ENCODE measurements at regions not wholly inside any gene's neighbourhood (a gene's known extent, or its start where the extent isn't known, plus 50 kb on each side); places are given as distances from the start of the nearest gene placed in this dataset.
"Not testable (repeated sequence)": the region's sequence is repeated elsewhere in the genome, so short reads cannot be mapped to it uniquely, and the experiment has no call there.

DNA sequence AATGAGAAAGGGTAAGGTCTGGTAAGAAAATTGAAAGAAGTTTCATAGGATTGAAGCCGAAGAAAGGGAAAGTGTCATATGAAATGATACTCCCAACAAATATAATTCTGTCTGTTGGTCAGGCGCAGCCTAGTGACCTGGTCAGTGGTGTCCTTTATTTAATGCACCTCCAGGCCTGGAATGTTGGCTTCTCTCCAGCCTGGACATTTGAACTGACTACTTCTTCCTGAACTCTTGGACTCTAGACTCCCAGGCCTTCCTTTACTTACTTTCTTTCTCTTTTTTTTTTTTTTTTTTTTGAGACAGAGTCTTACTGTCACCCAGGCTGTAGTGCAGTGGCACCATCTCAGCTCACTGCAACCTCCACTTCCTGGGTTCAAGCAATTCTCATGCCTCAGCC lies 1381.5 kb upstream of the WWC1 start:
- H3K4me3 ChIP-seq (ENCODE audit: low read depth, low read length): no peak overlapping the region

DNA sequence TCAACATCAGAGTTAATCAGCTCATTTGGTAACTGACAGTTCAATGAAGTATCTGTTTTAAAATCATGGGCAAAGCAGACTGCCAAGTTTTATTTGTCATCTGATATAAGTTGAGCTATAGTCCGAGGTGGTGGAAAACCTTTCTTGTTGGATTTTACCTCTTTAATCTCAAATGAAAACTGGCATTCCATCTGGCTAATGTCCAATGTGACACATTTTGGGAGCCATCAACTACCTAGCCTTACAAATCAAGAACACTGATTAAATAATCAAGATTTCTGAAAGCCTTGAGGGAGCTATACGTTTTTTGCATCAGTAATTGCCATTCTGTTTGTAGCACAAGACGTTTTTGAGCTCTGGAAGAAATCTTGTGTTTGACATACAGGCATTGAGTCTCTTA lies 1380.5 kb upstream of the WWC1 start:
- H3K4me3 ChIP-seq (ENCODE audit: low read depth, low read length): no peak overlapping the region

DNA sequence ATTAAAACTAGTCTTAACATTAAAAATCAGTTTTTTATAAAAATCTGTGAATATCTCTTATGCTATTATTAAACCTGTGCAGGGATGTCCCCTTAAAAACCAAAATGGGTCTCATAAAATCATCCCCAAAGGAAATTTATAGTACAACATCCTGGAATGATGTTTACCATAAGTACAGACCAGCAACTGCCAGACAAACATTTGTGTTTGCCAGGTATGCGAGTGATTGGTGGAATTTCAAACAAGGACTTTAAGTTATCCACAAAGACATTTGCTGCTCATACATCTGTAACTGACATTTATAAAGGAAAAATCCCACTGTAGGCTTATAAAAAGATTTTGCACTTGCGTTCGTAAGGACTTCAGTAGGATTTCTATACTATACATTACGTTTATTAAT lies 1375.4 kb upstream of the WWC1 start:
- no peak overlapping the region for H3K4me3 ChIP-seq (ENCODE audit: low read depth, low read length)

DNA sequence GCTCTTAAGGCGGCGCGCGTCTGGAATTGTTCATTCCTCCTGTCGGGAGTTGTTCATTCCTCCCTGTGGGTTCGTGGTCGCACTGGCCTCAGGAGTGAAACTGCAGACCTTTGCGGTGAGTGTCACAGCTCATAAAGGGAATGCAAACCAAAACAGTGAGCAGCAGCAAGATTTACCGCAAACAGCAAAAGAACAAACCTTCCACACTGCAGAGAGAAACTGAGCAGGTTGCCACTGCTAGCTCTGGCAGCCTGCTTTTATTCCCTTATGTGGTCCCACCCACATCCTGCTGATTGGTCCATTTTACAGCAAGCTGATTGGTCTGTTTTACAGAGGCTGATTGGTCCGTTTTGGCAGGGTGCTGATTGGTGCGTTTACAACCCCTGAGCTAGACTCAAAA lies 1365.3 kb upstream of the WWC1 start:
- H3K4me3 ChIP-seq (ENCODE audit: low read depth, low read length): no peak overlapping the region

DNA sequence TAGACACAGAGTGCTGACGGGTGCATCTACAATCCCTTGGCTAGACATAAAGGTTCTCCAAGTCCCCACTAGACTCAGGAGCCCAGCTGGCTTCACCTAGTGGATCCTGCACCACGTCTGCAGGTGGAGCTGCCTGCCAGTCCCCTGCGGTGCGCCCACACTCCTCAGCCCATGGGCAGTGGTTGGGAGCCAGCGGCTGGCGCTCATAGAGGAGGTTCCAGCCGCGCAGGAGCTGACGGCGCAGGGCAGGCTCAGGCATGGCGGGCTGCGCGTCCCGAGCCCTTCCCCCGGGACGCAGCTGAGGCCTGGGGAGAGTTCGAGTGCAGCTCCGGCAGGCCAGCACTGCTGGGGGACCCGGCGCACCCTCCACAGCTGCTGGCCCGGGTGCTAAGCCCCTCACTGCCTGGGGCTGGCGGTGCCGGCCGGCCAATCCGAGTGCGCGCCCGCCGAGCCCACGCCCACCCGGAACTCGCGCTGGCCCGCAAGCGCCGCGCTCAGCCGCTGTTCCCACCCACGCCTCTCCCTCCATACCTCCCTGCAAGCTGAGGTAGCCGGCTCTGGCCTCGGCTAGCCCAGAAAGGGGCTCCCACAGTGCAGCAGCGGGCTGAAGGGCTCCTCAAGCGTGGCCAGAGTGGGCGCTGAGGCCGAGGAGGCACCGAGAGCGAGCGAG lies 1364.5 kb upstream of the WWC1 start:
- H3K4me3 ChIP-seq (ENCODE audit: low read depth, low read length): not testable (repeated sequence)

GRCh38 chr5:166936351-166936750 lies 1355.1 kb upstream of the WWC1 start:
- no peak overlapping the region for H3K4me3 ChIP-seq (ENCODE audit: low read depth, low read length)

GRCh38 chr5:166938071-166938470 lies 1353.4 kb upstream of the WWC1 start:
- no peak overlapping the region for H3K4me3 ChIP-seq (ENCODE audit: low read depth, low read length)

- no peak overlapping the region for H3K4me3 ChIP-seq (ENCODE audit: low read depth, low read length)
Measured at GRCh38 chr5:166942948-166943347, 1348.5 kb upstream of the WWC1 start.

DNA sequence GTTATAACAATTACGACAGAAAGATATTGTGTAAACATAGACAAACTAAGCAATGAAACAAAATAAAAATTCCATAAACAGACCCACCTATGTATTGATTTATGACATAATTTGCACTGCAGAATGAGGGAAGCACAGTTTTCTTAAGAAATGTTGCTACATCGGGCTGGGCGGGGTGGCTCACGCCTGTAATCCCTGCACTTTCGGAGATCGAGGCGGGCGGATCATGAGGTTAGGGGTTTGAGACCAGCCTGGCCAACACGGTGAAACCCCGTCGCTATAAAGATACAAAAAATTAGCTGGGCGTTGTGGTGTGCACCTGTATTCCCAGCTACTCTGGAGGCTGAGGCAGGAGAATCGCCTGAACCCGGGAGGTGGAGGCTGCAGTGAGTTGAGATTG lies 1344.4 kb upstream of the WWC1 start:
- no peak overlapping the region for H3K4me3 ChIP-seq (ENCODE audit: low read depth, low read length)

DNA sequence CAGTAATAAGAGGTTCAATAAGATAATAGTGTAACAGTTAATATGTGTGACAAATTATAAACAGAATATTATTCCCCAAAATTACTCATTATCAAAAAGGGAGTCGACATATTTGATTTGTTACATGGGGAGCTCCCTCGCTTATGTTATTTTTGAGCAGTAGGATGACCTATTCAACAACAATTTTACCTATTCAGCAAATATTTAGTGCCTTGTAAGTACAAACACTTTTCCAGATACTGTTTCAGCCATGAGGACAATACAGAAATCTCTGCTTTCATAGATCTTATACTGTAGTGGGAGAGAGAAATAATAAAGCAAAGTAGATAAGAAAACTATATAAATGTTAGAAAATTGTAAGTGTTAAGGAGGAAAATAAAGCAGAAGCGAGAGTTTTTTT lies 1342.8 kb upstream of the WWC1 start:
- no peak overlapping the region for H3K4me3 ChIP-seq (ENCODE audit: low read depth, low read length)

DNA sequence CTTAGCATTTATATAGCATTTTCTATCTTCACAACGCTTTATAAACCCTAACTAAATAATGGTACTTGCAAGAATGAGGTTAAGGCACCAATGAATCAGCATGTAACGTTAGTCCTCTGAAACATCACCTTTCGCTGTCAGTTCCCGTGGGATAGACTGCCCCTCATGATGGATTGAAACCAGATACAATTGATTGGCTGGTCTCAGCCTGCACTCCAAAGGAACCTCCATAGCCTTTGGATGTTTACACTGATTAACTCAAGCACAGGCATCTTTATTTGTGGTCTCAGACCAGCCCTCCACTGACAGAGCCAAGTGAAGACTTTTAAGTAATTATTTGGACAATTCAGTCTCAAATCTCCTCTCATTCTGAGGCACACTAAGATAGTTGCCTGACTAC lies 1339.4 kb upstream of the WWC1 start:
- no peak overlapping the region for H3K4me3 ChIP-seq (ENCODE audit: low read depth, low read length)

GRCh38 chr5:166957782-166958181 lies 1333.7 kb upstream of the WWC1 start:
- H3K4me3 ChIP-seq (ENCODE audit: low read depth, low read length): no peak overlapping the region

DNA sequence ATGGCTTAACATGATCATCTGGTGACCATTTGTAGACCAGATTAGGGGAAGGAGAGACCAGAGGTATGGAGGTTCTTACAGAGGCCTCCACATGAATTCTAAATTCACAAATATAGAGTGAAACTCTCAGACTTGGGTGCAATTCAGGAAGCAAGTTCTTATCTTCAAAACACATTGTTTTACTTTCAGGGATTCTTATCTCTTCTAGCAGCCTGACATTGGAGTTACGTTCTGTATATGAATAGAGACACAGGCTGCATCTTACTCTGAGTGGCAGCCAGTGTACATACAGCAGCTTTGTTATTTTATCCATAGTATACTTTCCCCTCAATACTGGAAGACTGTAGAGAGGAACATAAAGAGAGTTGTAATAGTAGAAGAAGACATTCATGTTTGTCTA lies 1331.7 kb upstream of the WWC1 start:
- no peak overlapping the region for H3K4me3 ChIP-seq (ENCODE audit: low read depth, low read length)

DNA sequence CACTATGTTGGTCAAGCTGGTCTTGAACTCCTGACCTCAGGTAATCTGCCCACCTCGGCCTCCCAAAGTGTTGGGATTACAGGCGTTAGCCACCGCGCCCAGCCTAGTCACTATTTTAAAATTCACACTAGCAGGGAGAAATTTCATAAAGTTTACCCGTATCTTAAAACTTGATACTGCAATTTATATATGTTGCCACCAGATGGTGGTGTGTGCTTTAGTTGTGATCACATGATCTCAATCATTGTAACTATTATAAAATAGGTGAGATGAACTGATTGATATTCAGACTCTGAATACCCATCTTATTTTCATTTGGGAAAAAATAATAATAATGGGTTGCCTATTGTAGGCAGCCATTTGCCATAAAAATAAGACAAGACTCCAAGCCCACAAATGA lies 1330.4 kb upstream of the WWC1 start:
- H3K4me3 ChIP-seq (ENCODE audit: low read depth, low read length): no peak overlapping the region

GRCh38 chr5:166961913-166962312 lies 1329.5 kb upstream of the WWC1 start:
- H3K4me3 ChIP-seq (ENCODE audit: low read depth, low read length): no peak overlapping the region

GRCh38 chr5:166962461-166962860 lies 1329.0 kb upstream of the WWC1 start:
- H3K4me3 ChIP-seq (ENCODE audit: low read depth, low read length): no peak overlapping the region

- no peak overlapping the region for H3K4me3 ChIP-seq (ENCODE audit: low read depth, low read length)
Measured at GRCh38 chr5:166963596-166963995, 1327.8 kb upstream of the WWC1 start.

DNA sequence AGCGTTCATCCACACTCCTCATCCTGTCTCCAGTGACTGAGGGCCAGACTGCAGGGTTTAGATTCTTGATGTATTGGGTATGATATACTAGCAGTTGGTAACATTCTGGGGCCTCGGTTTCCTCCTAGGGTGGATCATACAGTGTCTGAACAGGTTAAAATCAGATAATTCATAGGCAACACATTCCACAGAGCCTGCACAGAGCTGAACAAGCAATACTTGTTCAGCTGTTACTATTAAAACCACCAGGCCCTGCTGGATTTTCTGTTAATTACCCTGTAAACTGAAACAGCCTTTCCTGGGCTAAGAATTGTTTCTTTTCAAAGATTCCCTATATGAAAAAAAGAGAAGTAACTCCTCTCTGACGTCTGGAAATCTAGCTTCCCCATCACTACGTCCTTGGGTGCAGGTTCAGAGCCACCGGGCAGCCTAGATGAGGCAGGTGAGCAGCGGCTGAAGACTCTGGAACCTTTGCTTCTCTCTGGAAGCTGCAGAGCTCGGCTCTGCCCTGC lies 1313.5 kb upstream of the WWC1 start:
- peak overlapping the region; percentile 68 for H3K4me3 ChIP-seq (ENCODE audit: low read depth, low read length)

GRCh38 chr5:166979307-166979895 lies 1312.0 kb upstream of the WWC1 start:
- H3K4me3 ChIP-seq (ENCODE audit: low read depth, low read length): peak overlapping the region; percentile 68

DNA sequence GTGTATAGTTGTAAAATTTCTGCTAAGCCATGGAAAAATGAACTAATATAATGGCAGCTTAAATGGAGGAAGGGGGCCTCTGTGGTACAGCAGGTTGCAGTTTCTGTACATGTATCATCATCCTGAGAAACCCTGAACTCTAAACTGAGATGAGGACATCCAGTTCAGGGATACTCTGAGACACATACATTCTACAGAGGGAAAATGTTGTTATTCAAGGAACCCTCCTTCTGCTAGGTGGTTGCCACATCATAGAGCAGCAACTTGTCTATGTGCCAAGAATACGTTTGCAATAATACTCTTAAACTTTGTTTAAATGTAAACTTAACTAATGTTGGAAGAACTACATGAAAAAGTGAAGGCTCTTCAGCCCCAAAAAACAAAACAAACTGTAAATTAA lies 1310.8 kb upstream of the WWC1 start:
- no peak overlapping the region for H3K4me3 ChIP-seq (ENCODE audit: low read depth, low read length)

DNA sequence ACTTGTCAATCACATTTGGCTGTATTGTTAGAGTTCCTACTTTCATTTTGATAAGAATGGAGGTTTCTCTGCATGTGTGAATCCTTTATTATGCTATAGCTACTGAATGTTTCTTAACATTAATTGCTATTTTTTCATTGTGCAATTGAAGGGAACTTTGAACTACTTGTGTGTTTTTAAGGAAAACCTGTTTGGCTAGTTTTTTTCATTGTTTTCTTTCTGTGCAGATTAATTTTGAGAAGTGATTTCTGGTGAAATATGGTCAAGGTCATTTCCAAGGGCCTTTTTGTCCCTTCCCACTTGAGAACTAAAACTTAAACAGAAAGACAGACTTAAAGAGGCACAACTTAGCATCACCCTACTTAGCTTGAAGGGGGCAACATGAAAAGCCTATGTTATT lies 1309.2 kb upstream of the WWC1 start:
- no peak overlapping the region for H3K4me3 ChIP-seq (ENCODE audit: low read depth, low read length)

GRCh38 chr5:166991601-166992000 lies 1299.8 kb upstream of the WWC1 start:
- H3K4me3 ChIP-seq (ENCODE audit: low read depth, low read length): no peak overlapping the region

DNA sequence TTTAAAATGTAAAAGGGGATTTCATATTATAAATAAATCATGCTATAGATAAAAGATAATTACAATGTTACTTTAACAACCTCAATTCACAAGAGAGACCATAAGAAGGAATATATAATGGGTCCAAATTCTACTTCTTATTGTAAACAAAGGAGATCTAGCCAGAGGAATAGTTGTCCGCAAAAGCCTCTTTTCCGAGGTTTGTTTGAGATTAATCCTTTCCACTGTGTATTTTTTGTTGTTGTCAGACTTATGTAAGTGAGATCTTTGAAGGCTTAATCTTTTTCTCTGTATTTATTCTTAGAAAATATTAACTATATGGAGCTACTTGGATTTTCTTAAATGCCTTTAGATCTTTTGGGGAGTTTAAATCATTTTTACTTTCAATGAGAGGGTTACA lies 1299.3 kb upstream of the WWC1 start:
- no peak overlapping the region for H3K4me3 ChIP-seq (ENCODE audit: low read depth, low read length)

Data from iPS-11a (cell line).